ENCODE measurements at regions not wholly inside any gene's neighbourhood (a gene's known extent, or its start where the extent isn't known, plus 50 kb on each side); places are given as distances from the start of the nearest gene placed in this dataset.

- no peak for DNase-seq (ENCODE audit: low read depth in 3 of 3, low spot score in 1 of 3)
These were observed 180.2 kb upstream of the KLHL29 start for GRCh38 chr2:23204685-23205242.

GRCh38 chr2:23206650-23207049 lies 178.3 kb upstream of the KLHL29 start:
- no peak for DNase-seq (ENCODE audit: low read depth in 3 of 3, low spot score in 1 of 3)

GRCh38 chr2:23207871-23208270 lies 177.1 kb upstream of the KLHL29 start:
- no peak for DNase-seq (ENCODE audit: low read depth in 3 of 3, low spot score in 1 of 3)

GRCh38 chr2:23208339-23208738 lies 176.6 kb upstream of the KLHL29 start:
- DNase-seq (ENCODE audit: low read depth in 3 of 3, low spot score in 1 of 3) = no peak

GRCh38 chr2:23209059-23209458 lies 175.9 kb upstream of the KLHL29 start:
- DNase-seq (ENCODE audit: low read depth in 3 of 3, low spot score in 1 of 3) = no peak

GRCh38 chr2:23211987-23212583 lies 172.9 kb upstream of the KLHL29 start:
- DNase-seq (ENCODE audit: low read depth in 3 of 3, low spot score in 1 of 3) = no peak

- DNase-seq (ENCODE audit: low read depth in 3 of 3, low spot score in 1 of 3) = no peak
These were observed 171.8 kb upstream of the KLHL29 start for GRCh38 chr2:23213196-23213595.

GRCh38 chr2:23215016-23215415 lies 170.0 kb upstream of the KLHL29 start:
- DNase-seq (ENCODE audit: low read depth in 3 of 3, low spot score in 1 of 3) = no peak

- no peak for DNase-seq (ENCODE audit: low read depth in 3 of 3, low spot score in 1 of 3)
These were observed 165.3 kb upstream of the KLHL29 start for GRCh38 chr2:23219666-23220065.

GRCh38 chr2:23220513-23221094 lies 164.4 kb upstream of the KLHL29 start:
- no peak for DNase-seq (ENCODE audit: low read depth in 3 of 3, low spot score in 1 of 3)

GRCh38 chr2:23221236-23221635 lies 163.7 kb upstream of the KLHL29 start:
- no peak for DNase-seq (ENCODE audit: low read depth in 3 of 3, low spot score in 1 of 3)

- DNase-seq (ENCODE audit: low read depth in 3 of 3, low spot score in 1 of 3) = no peak
These were observed 163.1 kb upstream of the KLHL29 start for GRCh38 chr2:23221901-23222300.

GRCh38 chr2:23230885-23231284 lies 154.1 kb upstream of the KLHL29 start:
- no peak for DNase-seq (ENCODE audit: low read depth in 3 of 3, low spot score in 1 of 3)

GRCh38 chr2:23231865-23232264 lies 153.1 kb upstream of the KLHL29 start:
- no peak for DNase-seq (ENCODE audit: low read depth in 3 of 3, low spot score in 1 of 3)

GRCh38 chr2:23235292-23235691 lies 149.7 kb upstream of the KLHL29 start:
- no peak for DNase-seq (ENCODE audit: low read depth in 3 of 3, low spot score in 1 of 3)

GRCh38 chr2:23235736-23236135 lies 149.2 kb upstream of the KLHL29 start:
- DNase-seq (ENCODE audit: low read depth in 3 of 3, low spot score in 1 of 3) = no peak

- no peak for DNase-seq (ENCODE audit: low read depth in 3 of 3, low spot score in 1 of 3)
These were observed 147.8 kb upstream of the KLHL29 start for GRCh38 chr2:23237147-23237546.

GRCh38 chr2:23238011-23238657 lies 146.8 kb upstream of the KLHL29 start:
- no peak for DNase-seq (ENCODE audit: low read depth in 3 of 3, low spot score in 1 of 3)

- no peak for DNase-seq (ENCODE audit: low read depth in 3 of 3, low spot score in 1 of 3)
These were observed 145.6 kb upstream of the KLHL29 start for GRCh38 chr2:23239374-23239773.

- no peak for DNase-seq (ENCODE audit: low read depth in 3 of 3, low spot score in 1 of 3)
These were observed 143.9 kb upstream of the KLHL29 start for GRCh38 chr2:23241121-23241520.

- no peak for DNase-seq (ENCODE audit: low read depth in 3 of 3, low spot score in 1 of 3)
These were observed 143.3 kb upstream of the KLHL29 start for GRCh38 chr2:23241611-23242245.

GRCh38 chr2:23243073-23243659 lies 141.8 kb upstream of the KLHL29 start:
- DNase-seq (ENCODE audit: low read depth in 3 of 3, low spot score in 1 of 3) = no peak

All from stimulated activated CD4-positive, alpha-beta T cell treated with anti-CD3 and anti-CD28 coated beads, TNF-alpha, amount 100 ng/mL, for 1 hour (primary cell).